ENCODE measurements at regions not wholly inside any gene's neighbourhood (a gene's known extent, or its start where the extent isn't known, plus 50 kb on each side); places are given as distances from the start of the nearest gene placed in this dataset.

DNA sequence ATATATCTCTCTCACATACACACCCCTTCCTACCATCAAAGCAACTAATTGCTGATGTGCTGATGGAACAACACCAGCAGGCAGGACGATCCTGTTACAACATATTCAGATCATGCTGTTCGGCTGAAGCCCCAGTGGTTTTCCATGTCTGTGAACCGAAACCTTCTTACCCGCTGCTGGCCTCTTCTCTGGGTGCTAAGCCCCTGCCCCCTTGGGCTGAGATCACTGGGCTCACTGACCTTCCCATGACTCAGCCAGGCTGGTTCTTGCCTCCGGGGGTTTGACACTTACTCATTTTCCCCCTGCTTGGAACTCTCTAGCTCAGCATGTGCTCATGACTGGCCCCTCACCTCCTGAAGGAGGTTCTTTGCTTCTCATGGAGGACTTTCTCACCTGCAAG is 122.0 kb upstream of the RGMA start:
- no peak for TF ChIP-seq MEIS2 (IDR thresholded peaks at IDR 0.05; ENCODE audit: partially characterized antibody)
- no peak for TF ChIP-seq SMC3 (conservative IDR thresholded peaks at IDR 0.05; ENCODE audit: insufficient read depth, low read depth, low read length)
- no peak for TF ChIP-seq JUND (IDR thresholded peaks at IDR 0.05; ENCODE audit: borderline replicate concordance, low read depth, low read length)
- no peak for TF ChIP-seq JUND (tag; IDR thresholded peaks at IDR 0.05; ENCODE audit: borderline replicate concordance, low read depth, low read length)

Data from K562 (cell line).